ENCODE measurements at regions not wholly inside any gene's neighbourhood (a gene's known extent, or its start where the extent isn't known, plus 50 kb on each side); places are given as distances from the start of the nearest gene placed in this dataset.

GRCh38 chr11:70707821-70708220 lies 309.5 kb downstream of the CTTN start:
- H3K4me1 ChIP-seq, result no peaks in the 10 kb centered on the region
- no peak for DNase-seq (ENCODE audit: low spot score)

DNA sequence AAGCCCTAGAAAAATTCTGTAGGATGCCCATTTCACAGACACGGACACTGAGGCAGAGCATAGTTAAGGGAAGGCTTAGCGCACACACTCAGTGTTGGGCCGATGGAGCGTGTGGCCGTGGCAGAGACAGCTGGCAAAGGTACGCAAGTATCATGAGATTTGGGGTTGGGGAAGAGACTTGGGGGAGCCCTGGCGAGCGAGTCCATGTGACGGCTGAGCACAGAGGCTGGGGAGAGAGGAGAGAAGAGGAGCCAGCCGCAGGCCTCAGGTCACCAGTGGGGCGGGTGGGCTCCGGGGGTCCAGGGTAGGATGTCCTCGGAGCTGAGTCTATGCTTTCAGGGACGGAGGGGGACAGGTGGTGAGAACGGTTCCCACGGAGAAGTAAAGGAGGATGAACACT lies 311.3 kb downstream of the CTTN start:
- Histone ChIP-seq H3K9me3 (no peaks in the 10 kb centered on the region), H3K4me3 (no peak overlapping the region), H3K27ac (no peak overlapping the region), H3K36me3 (no peaks in the 10 kb centered on the region), H3K27me3 (no peaks in the 10 kb centered on the region), H3K4me1 (no peaks in the 10 kb centered on the region)
- DNase-seq (ENCODE audit: low spot score), result no peak
- no peak for TF ChIP-seq CTCF (IDR thresholded peaks at IDR 0.05)

More at GRCh38 chr11:70707821-70708220, 309.5 kb downstream of the CTTN start:
- Histone ChIP-seq H3K9me3 (no peaks in the 10 kb centered on the region), H3K4me3 (no peak overlapping the region), H3K27ac (no peak overlapping the region), H3K27me3 (no peaks in the 10 kb centered on the region), H3K36me3 (no peaks in the 10 kb centered on the region)
- TF ChIP-seq CTCF (IDR thresholded peaks at IDR 0.05), result no peak

- no peak overlapping the region for H3K4me3 ChIP-seq
- no peaks in the 10 kb centered on the region for H3K36me3 ChIP-seq
- no peaks in the 10 kb centered on the region for H3K27me3 ChIP-seq
- H3K27ac ChIP-seq, result no peak overlapping the region
- H3K4me1 ChIP-seq, result no peaks in the 10 kb centered on the region
- no peak for TF ChIP-seq CTCF (IDR thresholded peaks at IDR 0.05)
- DNase-seq (ENCODE audit: low spot score), result no peak
- no peaks in the 10 kb centered on the region for H3K9me3 ChIP-seq
Measured at GRCh38 chr11:70710192-70710591, 311.9 kb downstream of the CTTN start.

- no peak overlapping the region for H3K27ac ChIP-seq
- no peaks in the 10 kb centered on the region for H3K9me3 ChIP-seq
- no peak overlapping the region for H3K4me3 ChIP-seq
- no peak for DNase-seq (ENCODE audit: low spot score)
- H3K36me3 ChIP-seq, result no peaks in the 10 kb centered on the region
- TF ChIP-seq CTCF (IDR thresholded peaks at IDR 0.05), result no peak
- no peaks in the 10 kb centered on the region for H3K4me1 ChIP-seq
- H3K27me3 ChIP-seq, result no peaks in the 10 kb centered on the region
Measured at GRCh38 chr11:70710601-70711000, 312.3 kb downstream of the CTTN start.

- H3K27me3 ChIP-seq, result no peaks in the 10 kb centered on the region
Measured at GRCh38 chr11:70711095-70711910, 313.0 kb downstream of the CTTN start.

More at GRCh38 chr11:70711095-70711910, 313.0 kb downstream of the CTTN start:
- DNase-seq (ENCODE audit: low spot score), result no peak
- Histone ChIP-seq H3K4me1 (no peaks in the 10 kb centered on the region), H3K4me3 (no peak overlapping the region), H3K36me3 (no peaks in the 10 kb centered on the region), H3K9me3 (no peaks in the 10 kb centered on the region), H3K27ac (no peak overlapping the region)
- no peak for TF ChIP-seq CTCF (IDR thresholded peaks at IDR 0.05)

Measured in right atrium auricular region (tissue), 2 donors.